ENCODE measurements at regions not wholly inside any gene's neighbourhood (a gene's known extent, or its start where the extent isn't known, plus 50 kb on each side); places are given as distances from the start of the nearest gene placed in this dataset.

DNA sequence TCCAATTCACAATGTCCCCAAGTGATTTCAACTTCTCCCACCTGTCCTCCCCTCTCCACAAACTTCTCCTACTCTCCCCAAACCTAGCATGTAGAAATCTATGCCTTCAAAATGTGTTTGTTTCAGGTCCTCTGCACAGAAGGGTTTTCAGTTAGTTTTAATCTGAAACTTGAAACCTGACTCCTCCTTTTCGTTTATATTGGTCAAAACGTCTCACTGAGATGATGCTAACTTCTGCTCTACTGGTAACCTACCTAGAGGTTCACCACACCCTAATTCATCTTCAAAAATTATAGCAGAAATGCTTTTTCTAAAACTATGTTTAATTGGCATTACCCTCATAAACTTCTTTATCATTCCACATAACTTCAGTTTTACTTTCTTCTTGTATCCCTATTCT, 401.8 kb upstream of the ADAMTS16 start:
- H3K9ac ChIP-seq (ENCODE audit: low read depth in 2 of 2, low read length in 2 of 2): no peak overlapping the region
- no peak for DNase-seq
- H3K4me3 ChIP-seq: no peak overlapping the region
- no peaks in the 10 kb centered on the region for H3K27me3 ChIP-seq
- no peaks in the 10 kb centered on the region for H3K36me3 ChIP-seq
- no peak overlapping the region for H3K27ac ChIP-seq
- H3K4me1 ChIP-seq: no peaks in the 10 kb centered on the region
- no peaks in the 10 kb centered on the region for H3K9me3 ChIP-seq
- TF ChIP-seq, protein P1, sequence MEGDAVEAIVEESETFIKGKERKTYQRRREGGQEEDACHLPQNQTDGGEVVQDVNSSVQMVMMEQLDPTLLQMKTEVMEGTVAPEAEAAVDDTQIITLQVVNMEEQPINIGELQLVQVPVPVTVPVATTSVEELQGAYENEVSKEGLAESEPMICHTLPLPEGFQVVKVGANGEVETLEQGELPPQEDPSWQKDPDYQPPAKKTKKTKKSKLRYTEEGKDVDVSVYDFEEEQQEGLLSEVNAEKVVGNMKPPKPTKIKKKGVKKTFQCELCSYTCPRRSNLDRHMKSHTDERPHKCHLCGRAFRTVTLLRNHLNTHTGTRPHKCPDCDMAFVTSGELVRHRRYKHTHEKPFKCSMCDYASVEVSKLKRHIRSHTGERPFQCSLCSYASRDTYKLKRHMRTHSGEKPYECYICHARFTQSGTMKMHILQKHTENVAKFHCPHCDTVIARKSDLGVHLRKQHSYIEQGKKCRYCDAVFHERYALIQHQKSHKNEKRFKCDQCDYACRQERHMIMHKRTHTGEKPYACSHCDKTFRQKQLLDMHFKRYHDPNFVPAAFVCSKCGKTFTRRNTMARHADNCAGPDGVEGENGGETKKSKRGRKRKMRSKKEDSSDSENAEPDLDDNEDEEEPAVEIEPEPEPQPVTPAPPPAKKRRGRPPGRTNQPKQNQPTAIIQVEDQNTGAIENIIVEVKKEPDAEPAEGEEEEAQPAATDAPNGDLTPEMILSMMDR (IDR thresholded peaks at IDR 0.05): no peak
- intact Hi-C loops (cut with DNase I): no loop called here

DNA sequence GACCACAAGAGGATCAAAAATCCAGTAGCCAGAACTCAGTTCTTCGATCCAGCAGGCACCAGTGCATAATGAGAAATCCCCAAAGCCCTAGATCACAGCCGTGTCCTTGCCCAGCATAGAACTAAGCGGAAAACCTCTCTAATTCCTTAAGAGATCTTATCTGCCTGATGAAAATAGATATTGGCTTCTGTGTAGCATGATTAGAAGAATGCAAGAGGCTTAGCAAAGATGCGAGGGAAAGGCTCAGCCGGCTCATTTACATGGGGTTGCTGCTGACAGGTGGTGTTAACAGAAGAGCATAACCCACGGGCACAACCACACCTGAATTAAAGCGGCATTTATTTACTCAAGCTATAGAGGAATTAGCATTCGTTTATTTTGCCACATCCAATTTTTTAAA, 400.0 kb upstream of the ADAMTS16 start:
- Histone ChIP-seq H3K27me3 (no peaks in the 10 kb centered on the region), H3K36me3 (no peaks in the 10 kb centered on the region), H3K4me3 (no peak overlapping the region), H3K27ac (no peak overlapping the region), H3K9ac (ENCODE audit: low read depth in 2 of 2, low read length in 2 of 2) (no peak overlapping the region), H3K4me1 (no peaks in the 10 kb centered on the region), H3K9me3 (no peaks in the 10 kb centered on the region)
- TF ChIP-seq, protein P1 (IDR thresholded peaks at IDR 0.05): no peak
- intact Hi-C loops (cut with DNase I): no loop called here
- no peak for DNase-seq

DNA sequence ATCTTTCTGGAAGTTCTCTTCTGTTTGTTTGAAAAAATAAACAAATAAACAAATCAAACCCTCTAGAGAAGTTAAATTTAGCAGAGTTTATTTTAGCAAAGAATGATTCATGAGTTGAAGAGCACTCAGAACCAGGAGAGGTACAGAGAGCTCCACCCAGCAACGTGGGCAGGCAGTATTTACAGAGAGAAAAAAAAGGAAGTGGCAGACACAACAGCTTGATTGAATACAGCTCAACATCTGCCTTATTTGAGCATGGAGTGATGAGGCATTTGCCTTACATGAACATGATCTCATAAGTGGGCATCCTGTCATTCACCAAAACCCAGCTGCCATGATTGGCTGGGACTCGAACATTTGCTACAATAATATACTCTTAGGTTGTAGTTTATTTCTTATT, 381.6 kb upstream of the ADAMTS16 start:
- intact Hi-C loops (cut with DNase I): no loop called here

DNA sequence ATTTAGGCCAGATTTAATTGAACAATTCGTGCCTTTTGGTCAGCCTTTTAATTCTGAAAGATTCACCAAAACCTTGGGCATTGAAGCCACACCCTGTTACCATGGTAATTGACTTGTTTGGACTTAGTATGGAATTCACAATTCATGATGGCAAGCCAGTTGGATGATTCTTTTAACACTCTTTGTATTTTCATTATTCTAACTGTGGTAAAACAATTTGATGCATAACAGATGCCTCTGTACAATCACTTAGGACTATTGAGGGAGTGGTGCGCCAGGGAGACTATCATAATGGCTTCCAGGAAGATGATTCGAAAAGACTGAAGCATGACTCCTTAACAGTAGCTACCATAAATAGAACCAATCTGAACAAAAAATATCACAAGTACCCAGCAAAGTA, 381.1 kb upstream of the ADAMTS16 start:
- Histone ChIP-seq H3K27ac (no peak overlapping the region), H3K9ac (ENCODE audit: low read depth in 2 of 2, low read length in 2 of 2) (no peak overlapping the region), H3K9me3 (no peaks in the 10 kb centered on the region), H3K27me3 (no peaks in the 10 kb centered on the region), H3K4me3 (no peak overlapping the region), H3K4me1 (no peaks in the 10 kb centered on the region), H3K36me3 (no peaks in the 10 kb centered on the region)
- no peak for DNase-seq
- TF ChIP-seq, protein P1 (IDR thresholded peaks at IDR 0.05): no peak
- intact Hi-C loops (cut with DNase I): no loop called here

More for the DNA sequence above, 381.6 kb upstream of the ADAMTS16 start:
- TF ChIP-seq, protein P1 (IDR thresholded peaks at IDR 0.05): no peak
- H3K4me1 ChIP-seq: no peaks in the 10 kb centered on the region
- no peak overlapping the region for H3K4me3 ChIP-seq
- H3K36me3 ChIP-seq: no peaks in the 10 kb centered on the region
- no peak overlapping the region for H3K27ac ChIP-seq
- no peaks in the 10 kb centered on the region for H3K9me3 ChIP-seq
- no peak overlapping the region for H3K9ac ChIP-seq (ENCODE audit: low read depth in 2 of 2, low read length in 2 of 2)
- no peak for DNase-seq
- H3K27me3 ChIP-seq: no peaks in the 10 kb centered on the region

DNA sequence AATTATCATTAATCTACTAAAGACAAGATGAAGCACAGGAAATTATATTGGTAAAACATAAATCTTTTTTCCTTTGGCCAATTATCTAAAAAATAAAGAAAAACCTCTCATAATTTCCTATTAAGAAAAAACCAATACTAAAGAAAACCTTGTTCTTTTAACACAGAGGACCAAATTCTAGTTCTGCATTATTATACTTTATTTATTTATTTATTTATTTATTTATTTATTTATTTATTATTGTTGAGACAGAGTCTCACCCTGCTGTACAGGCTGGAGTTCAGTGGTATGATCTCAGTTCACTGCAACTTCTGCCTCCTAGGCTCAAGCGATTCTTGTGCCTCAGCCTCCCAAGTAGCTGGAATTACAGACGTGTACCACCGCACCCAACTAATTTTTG, 377.8 kb upstream of the ADAMTS16 start:
- H3K4me3 ChIP-seq: no peak overlapping the region
- no peak overlapping the region for H3K27ac ChIP-seq
- intact Hi-C loops (cut with DNase I): no loop called here
- TF ChIP-seq, protein P1 (IDR thresholded peaks at IDR 0.05): no peak
- H3K36me3 ChIP-seq: no peaks in the 10 kb centered on the region
- no peak overlapping the region for H3K9ac ChIP-seq (ENCODE audit: low read depth in 2 of 2, low read length in 2 of 2)
- H3K9me3 ChIP-seq: no peaks in the 10 kb centered on the region
- H3K27me3 ChIP-seq: no peaks in the 10 kb centered on the region
- H3K4me1 ChIP-seq: no peaks in the 10 kb centered on the region
- no peak for DNase-seq

DNA sequence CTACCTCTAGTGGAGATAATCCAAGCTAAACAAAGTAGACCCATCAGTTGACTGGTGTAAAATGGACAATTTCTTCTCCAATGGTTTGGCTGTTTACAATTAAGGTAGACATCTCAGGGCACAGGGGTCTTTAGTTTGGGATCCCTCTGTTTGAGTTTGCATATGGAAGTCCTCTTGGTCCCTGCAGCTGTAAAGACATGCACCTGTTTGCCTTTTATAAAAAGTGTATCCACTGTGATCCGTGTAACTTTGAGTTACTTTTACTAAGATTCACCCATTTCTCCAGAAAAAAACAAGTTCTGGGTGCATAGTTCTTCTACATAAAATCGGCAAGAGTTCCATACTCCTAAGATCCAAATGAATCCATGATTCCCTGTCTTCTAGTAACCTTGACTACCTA, 374.7 kb upstream of the ADAMTS16 start:
- DNase-seq: no peak
- intact Hi-C loops (cut with DNase I): no loop called here
- H3K4me3 ChIP-seq: no peak overlapping the region

More for the DNA sequence above, 374.7 kb upstream of the ADAMTS16 start:
- Histone ChIP-seq H3K27ac (no peak overlapping the region), H3K9me3 (no peaks in the 10 kb centered on the region), H3K4me1 (no peaks in the 10 kb centered on the region), H3K36me3 (no peaks in the 10 kb centered on the region), H3K27me3 (no peaks in the 10 kb centered on the region), H3K9ac (ENCODE audit: low read depth in 2 of 2, low read length in 2 of 2) (no peak overlapping the region)
- TF ChIP-seq, protein P1 (IDR thresholded peaks at IDR 0.05): no peak

Data from colonic mucosa (tissue), 4 donors.